Left lung (tissue), 4 donors: ENCODE measurements at regions not wholly inside any gene's neighbourhood (a gene's known extent, or its start where the extent isn't known, plus 50 kb on each side); places are given as distances from the start of the nearest gene placed in this dataset.
"Not testable (repeated sequence)": the region's sequence is repeated elsewhere in the genome, so short reads cannot be mapped to it uniquely, and the experiment has no call there.

Experiments used
- ATAC-seq: fragments of 200-7000 bp; cut with Tn5 transposase; one replicate; pipeline ENCODE4 v1.9.1; 2020; ENCODE audit warnings: moderate library complexity
- DNase-seq, 4 donors: peaks; one replicate each; pipeline ENCODE4 v3.0.0-alpha.2; 2013 to 2020
- H3K27ac ChIP-seq, 2 donors: fragments of 200-600 bp; sonication (generic) in 1 of 2; one replicate each; pipeline versions ENCODE4 v1.5.0 to v1.8.0; 2020 to 2021
- H3K27me3 ChIP-seq, 2 donors: fragments of 200-600 bp; sonication (generic) in 1 of 2; one replicate each; pipeline versions ENCODE4 v1.5.0 to v1.8.0; 2020 to 2021
- H3K36me3 ChIP-seq, 2 donors: fragments of 200-600 bp; sonication (generic) in 1 of 2; one replicate each; pipeline versions ENCODE4 v1.5.0 to v1.8.0; 2020 to 2021
- H3K4me1 ChIP-seq, 2 donors: fragments of 200-600 bp; one replicate each; pipeline ENCODE4 v1.8.0; 2021
- H3K4me3 ChIP-seq, 2 donors: fragments of 200-600 bp; sonication (generic) in 1 of 2; one replicate each; pipeline versions ENCODE4 v1.5.0 to v1.8.0; 2020 to 2021; ENCODE audit warnings: mild to moderate bottlenecking in 1 of 2
- H3K9me3 ChIP-seq, 2 donors: fragments of 200-600 bp; sonication (generic) in 1 of 2; one replicate each; pipeline versions ENCODE4 v1.5.0 to v1.8.0; 2020 to 2021
- intact Hi-C, 2 donors: fragments of 100-400 bp; cut with DNase I; formaldehyde crosslinking; loops; one replicate each; pipeline versions ENCODE4 v1.11.2 to v1.14.2; 2022
- TF ChIP-seq, protein P1 (sequence below), 2 donors: fragments of 200-600 bp; sonication (generic) in 1 of 2; IDR thresholded peaks; one replicate each; pipeline versions ENCODE4 v1.5.0 to v1.8.0; 2021; ENCODE audit warnings: antibody characterized with exemption in 2 of 2
- donor health status: DM: no; HTN: yes; CAD: no.
- donor health status: DM: no; HTN: no; CAD: no.

DNA sequence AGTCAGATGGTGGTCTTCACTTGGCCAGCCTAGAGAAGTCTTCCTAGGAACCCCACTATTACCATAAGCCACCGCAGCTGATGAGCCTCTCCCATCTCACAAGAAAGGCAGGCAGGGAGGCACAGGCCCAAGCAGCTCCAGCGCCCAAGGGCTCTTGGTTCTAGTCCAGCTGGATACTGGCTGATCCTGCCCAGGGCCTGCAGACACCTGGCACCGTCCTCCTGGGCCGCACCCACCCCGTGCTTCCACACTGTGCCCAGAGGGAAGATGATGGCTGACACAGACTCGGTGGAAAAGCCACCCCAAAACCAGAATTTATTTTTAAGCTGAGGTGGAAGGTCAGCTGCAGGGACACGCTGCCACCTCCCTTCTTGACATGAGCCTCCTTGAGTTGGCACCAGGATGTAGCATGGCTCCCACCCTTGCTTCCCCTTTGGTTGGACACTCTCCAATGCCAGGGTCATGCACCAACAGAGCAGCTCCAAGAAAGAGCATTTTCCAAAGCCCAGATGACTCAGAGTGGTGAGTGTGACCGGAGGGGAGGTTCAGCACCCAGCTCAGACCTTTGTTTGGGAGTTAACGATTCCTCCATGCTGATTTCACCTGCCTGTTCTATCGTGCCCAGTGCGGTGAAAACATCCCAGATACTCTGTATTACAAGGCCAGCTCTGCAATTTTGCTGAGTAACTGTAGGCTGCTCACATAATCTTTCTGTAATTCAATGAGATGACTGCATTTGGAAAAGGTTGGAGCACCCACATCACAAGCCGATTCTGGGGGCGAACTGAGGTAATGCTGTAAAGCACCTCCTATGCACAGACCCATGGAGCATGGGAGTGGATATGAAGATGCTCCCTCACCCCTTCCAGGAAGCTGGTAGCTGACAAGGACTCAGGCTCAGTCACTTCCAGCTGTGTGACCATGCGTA, 63.1 kb upstream of the SLC2A1 start:
- Histone ChIP-seq H3K27ac (no peak overlapping the region), H3K36me3 (no peaks in the 10 kb centered on the region), H3K27me3 (no peaks in the 10 kb centered on the region), H3K9me3 (no peaks in the 10 kb centered on the region), H3K4me3 (no peak overlapping the region), H3K4me1 (no peaks in the 10 kb centered on the region)
- intact Hi-C loops = no loop called here
- TF ChIP-seq, protein P1, sequence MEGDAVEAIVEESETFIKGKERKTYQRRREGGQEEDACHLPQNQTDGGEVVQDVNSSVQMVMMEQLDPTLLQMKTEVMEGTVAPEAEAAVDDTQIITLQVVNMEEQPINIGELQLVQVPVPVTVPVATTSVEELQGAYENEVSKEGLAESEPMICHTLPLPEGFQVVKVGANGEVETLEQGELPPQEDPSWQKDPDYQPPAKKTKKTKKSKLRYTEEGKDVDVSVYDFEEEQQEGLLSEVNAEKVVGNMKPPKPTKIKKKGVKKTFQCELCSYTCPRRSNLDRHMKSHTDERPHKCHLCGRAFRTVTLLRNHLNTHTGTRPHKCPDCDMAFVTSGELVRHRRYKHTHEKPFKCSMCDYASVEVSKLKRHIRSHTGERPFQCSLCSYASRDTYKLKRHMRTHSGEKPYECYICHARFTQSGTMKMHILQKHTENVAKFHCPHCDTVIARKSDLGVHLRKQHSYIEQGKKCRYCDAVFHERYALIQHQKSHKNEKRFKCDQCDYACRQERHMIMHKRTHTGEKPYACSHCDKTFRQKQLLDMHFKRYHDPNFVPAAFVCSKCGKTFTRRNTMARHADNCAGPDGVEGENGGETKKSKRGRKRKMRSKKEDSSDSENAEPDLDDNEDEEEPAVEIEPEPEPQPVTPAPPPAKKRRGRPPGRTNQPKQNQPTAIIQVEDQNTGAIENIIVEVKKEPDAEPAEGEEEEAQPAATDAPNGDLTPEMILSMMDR (IDR thresholded peaks at IDR 0.05) = no peak
- DNase-seq = no peak
- no peak for ATAC-seq

DNA sequence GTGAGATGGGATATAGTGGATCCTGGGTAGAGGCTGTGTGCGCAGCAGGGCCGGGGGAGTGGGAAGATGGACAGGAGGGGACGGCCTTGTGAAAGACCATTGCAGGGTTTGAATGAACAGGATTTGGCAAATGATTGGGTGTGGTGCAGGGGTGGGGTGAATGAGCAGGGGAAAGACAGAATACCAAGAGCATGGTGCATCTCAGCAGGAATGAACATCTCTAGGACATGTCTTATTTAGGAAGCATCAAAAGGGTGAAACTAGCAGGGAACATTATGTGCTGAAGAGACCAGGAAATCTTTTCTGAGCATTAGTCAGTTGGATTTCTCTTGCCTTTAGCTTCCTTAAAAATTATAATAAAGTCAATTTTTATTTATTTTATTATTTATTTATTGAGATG, 60.6 kb upstream of the SLC2A1 start:
- Histone ChIP-seq H3K36me3 (no peaks in the 10 kb centered on the region), H3K9me3 (no peaks in the 10 kb centered on the region), H3K4me3 (no peak overlapping the region), H3K4me1 (no peaks in the 10 kb centered on the region), H3K27ac (no peak overlapping the region), H3K27me3 (no peaks in the 10 kb centered on the region)
- TF ChIP-seq, protein P1 (IDR thresholded peaks at IDR 0.05) = no peak
- ATAC-seq (no peak), DNase-seq (no peak)
- intact Hi-C loops = no loop called here

DNA sequence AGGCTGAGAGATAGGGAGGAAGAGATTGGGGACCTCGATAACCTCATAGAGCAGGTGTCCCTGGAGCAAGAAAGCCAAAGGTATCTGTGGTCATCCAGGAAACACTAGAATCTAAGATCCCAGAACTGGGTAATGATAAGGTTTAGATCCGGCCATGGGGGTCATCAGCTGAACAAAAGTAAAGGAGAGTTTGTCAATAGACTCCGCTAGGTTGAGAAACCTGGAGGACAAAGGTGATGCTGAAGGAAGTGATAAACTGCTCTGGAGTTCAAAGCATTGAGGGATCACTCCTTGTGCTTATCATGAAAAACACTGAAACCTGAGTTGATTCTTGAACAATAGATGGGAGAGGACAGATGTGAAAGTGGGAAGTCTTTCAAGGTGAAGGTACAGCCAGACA, 59.5 kb upstream of the SLC2A1 start:
- ATAC-seq (no peak), DNase-seq (no peak)
- no peaks in the 10 kb centered on the region for H3K9me3 ChIP-seq
- no peak overlapping the region for H3K27ac ChIP-seq
- intact Hi-C loops = no loop called here
- no peak overlapping the region for H3K4me3 ChIP-seq
- H3K4me1 ChIP-seq = no peaks in the 10 kb centered on the region
- H3K36me3 ChIP-seq = no peaks in the 10 kb centered on the region
- TF ChIP-seq, protein P1 (IDR thresholded peaks at IDR 0.05) = no peak
- no peaks in the 10 kb centered on the region for H3K27me3 ChIP-seq

DNA sequence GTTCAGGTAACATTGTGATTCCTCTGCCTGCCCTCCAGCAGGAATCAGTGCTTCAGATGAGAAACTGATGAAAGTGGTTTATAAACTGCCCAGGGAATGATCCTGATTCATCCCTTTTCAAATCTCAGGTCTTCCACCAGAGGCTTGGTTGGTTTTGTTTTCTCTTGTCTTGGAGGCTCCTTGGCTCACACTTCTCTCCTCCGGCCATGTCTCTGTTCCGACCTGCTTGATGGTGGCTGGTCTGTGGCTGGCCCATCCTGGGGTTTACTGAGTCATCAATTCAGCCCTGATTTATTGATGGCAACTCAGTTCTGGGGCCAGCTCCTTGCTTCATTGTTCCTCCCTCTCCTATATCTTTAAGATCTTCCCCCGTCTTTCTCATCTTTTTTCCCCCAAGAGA, 56.6 kb upstream of the SLC2A1 start:
- no peaks in the 10 kb centered on the region for H3K36me3 ChIP-seq
- no peak for ATAC-seq
- no peak for DNase-seq
- H3K4me1 ChIP-seq = no peaks in the 10 kb centered on the region
- H3K27ac ChIP-seq = no peak overlapping the region
- intact Hi-C loops = no loop called here
- no peak overlapping the region for H3K4me3 ChIP-seq
- TF ChIP-seq, protein P1 (IDR thresholded peaks at IDR 0.05) = no peak
- no peaks in the 10 kb centered on the region for H3K27me3 ChIP-seq
- H3K9me3 ChIP-seq = no peaks in the 10 kb centered on the region

DNA sequence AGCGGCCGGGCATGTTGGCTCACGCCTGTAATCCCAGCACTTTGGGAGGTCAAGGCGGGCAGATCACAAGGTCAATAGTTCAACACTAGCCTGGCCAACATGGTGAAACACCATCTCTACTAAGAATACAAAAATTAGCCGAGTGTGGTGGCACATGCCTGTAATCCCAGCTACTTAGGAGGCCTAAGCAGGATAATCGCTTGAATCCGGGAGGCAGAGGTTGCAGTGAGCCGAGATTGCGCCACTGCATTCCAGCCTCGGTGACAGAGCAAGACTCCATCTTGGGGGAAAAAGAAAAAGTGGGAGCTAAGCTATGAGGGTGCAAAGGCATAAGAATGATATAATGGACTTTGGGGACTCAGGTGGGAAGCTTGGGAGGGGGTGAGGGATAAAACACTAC, 55.9 kb upstream of the SLC2A1 start:
- H3K36me3 ChIP-seq, H3K4me3 ChIP-seq, intact Hi-C loops, ATAC-seq, H3K27me3 ChIP-seq, H3K9me3 ChIP-seq, H3K27ac ChIP-seq, DNase-seq, H3K4me1 ChIP-seq: not testable (repeated sequence)

DNA sequence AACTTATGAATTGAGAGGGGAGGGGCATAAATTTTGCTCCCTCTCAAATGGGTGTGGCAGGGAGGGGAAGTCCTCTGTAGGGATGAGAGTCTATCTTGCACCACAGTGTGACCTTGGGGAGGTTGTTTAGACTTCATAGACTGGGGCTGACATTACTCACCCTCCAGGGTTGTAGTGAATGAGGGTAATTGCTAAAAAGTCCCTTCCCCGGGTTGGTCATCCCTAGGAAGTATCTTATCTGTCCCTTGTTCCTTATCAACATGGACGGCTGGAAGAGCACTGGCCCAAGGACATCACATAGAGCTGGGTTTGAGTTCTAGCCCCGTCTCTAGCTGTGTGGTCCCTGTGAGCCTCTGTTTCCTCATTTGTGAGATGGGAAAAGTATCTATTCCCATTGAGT, 52.4 kb upstream of the SLC2A1 start:
- no peak overlapping the region for H3K27ac ChIP-seq
- peaks cover 4 to 28% of the 10 kb centered on the region in 2 donors for H3K27me3 ChIP-seq
- H3K4me1 ChIP-seq = no peaks in the 10 kb centered on the region
- DNase-seq (no peak), ATAC-seq (no peak)
- H3K36me3 ChIP-seq = no peaks in the 10 kb centered on the region
- TF ChIP-seq, protein P1 (IDR thresholded peaks at IDR 0.05) = no peak
- H3K9me3 ChIP-seq = no peaks in the 10 kb centered on the region
- intact Hi-C loops = no loop called here
- H3K4me3 ChIP-seq = no peak overlapping the region
